Natural killer cell (primary cell): ENCODE measurements at regions not wholly inside any gene's neighbourhood (a gene's known extent, or its start where the extent isn't known, plus 50 kb on each side); places are given as distances from the start of the nearest gene placed in this dataset.

Experiments used
- ATAC-seq, 3 donors: fragments of 150-1000 bp in 2 of 3; fragments of 200-7000 bp in 1 of 3; cut with Tn5 transposase; 1 replicate in 1 of 3; 2 replicates in 2 of 3; pipeline ENCODE4 v1.10.0; 2021; ENCODE audit warnings: mild to moderate bottlenecking in 2 of 3, moderate library complexity in 2 of 3
- DNase-seq, 2 donors: peaks; one replicate each; pipeline versions ENCODE4 v3.0.0 to v3.0.0-alpha.2; 2013 to 2021; ENCODE audit warnings: mixed read lengths in 1 of 2
- H3K27ac ChIP-seq: one replicate; pipeline ENCODE4 v1.5.1; 2013; ENCODE audit warnings: mild to moderate bottlenecking, low read length
- H3K27me3 ChIP-seq: one replicate; pipeline ENCODE4 v1.6.1; 2013; ENCODE audit warnings: low read length; ENCODE audit not compliant: control insufficient read depth, insufficient read depth
- H3K36me3 ChIP-seq: one replicate; pipeline ENCODE4 v1.6.1; 2013; ENCODE audit warnings: low read length; ENCODE audit not compliant: control insufficient read depth, insufficient read depth
- H3K4me1 ChIP-seq: one replicate; pipeline ENCODE4 v1.6.1; 2013; ENCODE audit warnings: low read length; ENCODE audit not compliant: control insufficient read depth, insufficient read depth
- H3K4me3 ChIP-seq: one replicate; pipeline ENCODE4 v1.5.1; 2013; ENCODE audit warnings: low read length
- H3K9me3 ChIP-seq: one replicate; pipeline ENCODE4 v1.6.1; 2013; ENCODE audit warnings: low read length; ENCODE audit not compliant: control insufficient read depth, insufficient read depth
- H3K27ac Mint-ChIP-seq, 2 donors: one replicate each; pipeline ENCODE4 v1.8.0; 2022; ENCODE audit warnings: mild to moderate bottlenecking in 2 of 2, mixed read lengths in 2 of 2, moderate library complexity in 1 of 2
- H3K27me3 Mint-ChIP-seq, 2 donors: one replicate each; pipeline ENCODE4 v1.8.0; 2022; ENCODE audit warnings: low read depth in 2 of 2, mixed read lengths in 2 of 2
- H3K36me3 Mint-ChIP-seq: one replicate; pipeline ENCODE4 v1.8.0; 2022; ENCODE audit warnings: mixed read lengths
- H3K4me1 Mint-ChIP-seq, 2 donors: one replicate each; pipeline ENCODE4 v1.8.0; 2022; ENCODE audit warnings: mixed read lengths in 2 of 2
- H3K4me3 Mint-ChIP-seq: one replicate; pipeline ENCODE4 v1.8.0; 2022; ENCODE audit warnings: mild to moderate bottlenecking, moderate library complexity, mixed read lengths
- H3K9me3 Mint-ChIP-seq, 2 donors: one replicate each; pipeline ENCODE4 v1.8.0; 2022; ENCODE audit warnings: mixed read lengths in 2 of 2
- CTCF ChIP-seq: fragments of 200-600 bp; IDR thresholded peaks from one replicate; pipeline ENCODE4 v1.8.0; 2022; ENCODE audit warnings: antibody characterized with exemption
- WGBS: methylation state at CpG from one replicate; pipeline ENCODE4 v1.1.7; 2013; ENCODE audit warnings: missing lambda C conversion rate; ENCODE audit not compliant: insufficient coverage; 5-methylcytosine and 5-hydroxymethylcytosine counted together
- intact Hi-C: fragments of 100-400 bp; cut with micrococcal nuclease; formaldehyde crosslinking; loops from one replicate; pipeline ENCODE4 v1.14.2; 2022

GRCh38 chr2:144686518-144687215 lies 166.7 kb upstream of the ZEB2 start:
- no peak for DNase-seq
- 89% methylated on average over 1 of the region's 2 CpGs for WGBS
- no peak overlapping the region for H3K4me3 ChIP-seq
- Mint-ChIP-seq H3K4me1 (peaks cover under 1 to 14% of the 10 kb centered on the region in 2 donors), H3K4me3 (no peak overlapping the region), H3K36me3 (no peaks in the 10 kb centered on the region), H3K27ac (peak overlapping the region in 1 of 2 donors; percentile 12), H3K9me3 (no peaks in the 10 kb centered on the region), H3K27me3 (peaks cover 0 to 3% of the 10 kb centered on the region in 2 donors)
- ATAC-seq = no peak
- no peak for TF ChIP-seq CTCF
- peak overlapping the region; percentile 7 for H3K27ac ChIP-seq
- intact Hi-C loops = no loop called here
- H3K9me3 ChIP-seq = no peaks in the 10 kb centered on the region
- no peaks in the 10 kb centered on the region for H3K4me1 ChIP-seq
- H3K27me3 ChIP-seq = no peaks in the 10 kb centered on the region
- no peaks in the 10 kb centered on the region for H3K36me3 ChIP-seq

- no peak overlapping the region for H3K27ac Mint-ChIP-seq
- H3K36me3 ChIP-seq = no peaks in the 10 kb centered on the region
- H3K4me3 ChIP-seq = no peak overlapping the region
- no peak overlapping the region for H3K27ac ChIP-seq
- H3K4me1 Mint-ChIP-seq = peaks cover 0 to 14% of the 10 kb centered on the region in 2 donors
- no peaks in the 10 kb centered on the region for H3K9me3 ChIP-seq
- DNase-seq (no peak), ATAC-seq (no peak)
- no peaks in the 10 kb centered on the region for H3K9me3 Mint-ChIP-seq
- H3K36me3 Mint-ChIP-seq = no peaks in the 10 kb centered on the region
- peaks cover 0 to 3% of the 10 kb centered on the region in 2 donors for H3K27me3 Mint-ChIP-seq
- no peak for TF ChIP-seq CTCF
- 100% methylated on average over 1 of the region's 3 CpGs for WGBS
- intact Hi-C loops = no loop called here
- H3K27me3 ChIP-seq = no peaks in the 10 kb centered on the region
- H3K4me3 Mint-ChIP-seq = no peak overlapping the region
- no peaks in the 10 kb centered on the region for H3K4me1 ChIP-seq
Observed at GRCh38 chr2:144683966-144684365, 164.0 kb upstream of the ZEB2 start.

- H3K36me3 Mint-ChIP-seq = no peaks in the 10 kb centered on the region
- no peaks in the 10 kb centered on the region for H3K9me3 Mint-ChIP-seq
- Histone ChIP-seq H3K27ac (no peak overlapping the region), H3K27me3 (no peaks in the 10 kb centered on the region), H3K9me3 (no peaks in the 10 kb centered on the region), H3K4me3 (no peak overlapping the region), H3K4me1 (no peaks in the 10 kb centered on the region), H3K36me3 (no peaks in the 10 kb centered on the region)
- intact Hi-C loops = no loop called here
- no peak for DNase-seq
- H3K4me1 Mint-ChIP-seq = peaks cover 0 to 14% of the 10 kb centered on the region in 2 donors
- peaks cover 0 to 3% of the 10 kb centered on the region in 2 donors for H3K27me3 Mint-ChIP-seq
- no peak for TF ChIP-seq CTCF
- no peak overlapping the region for H3K27ac Mint-ChIP-seq
- 57% methylated on average over 4 of the region's 6 CpGs for WGBS
- H3K4me3 Mint-ChIP-seq = no peak overlapping the region
- ATAC-seq = no peak
Observed at GRCh38 chr2:144683107-144683753, 163.3 kb upstream of the ZEB2 start.
